HCT116 (cell line): ENCODE measurements at regions not wholly inside any gene's neighbourhood (a gene's known extent, or its start where the extent isn't known, plus 50 kb on each side); places are given as distances from the start of the nearest gene placed in this dataset.

ENCODE experiments used
- POLR2A ChIP-seq: IDR thresholded peaks from 2 replicates; pipeline ENCODE4 v1.7.0; 2011; ENCODE audit warnings: borderline replicate concordance; ENCODE audit not compliant: insufficient read depth, insufficient read length; ENCODE audit errors: extremely low read depth
- TF ChIP-seq, protein P1 (sequence below), 3 experiments: fragments of 200-600 bp in 1 of 3; sonication (generic) in 1 of 3; IDR thresholded peaks in 2 of 3; conservative IDR thresholded peaks in 1 of 3; 2 replicates each; pipeline ENCODE4 v1.5.1; 2012 to 2017; ENCODE audit warnings: low read depth in 2 of 3, low read length in 2 of 3, antibody characterized with exemption in 1 of 3, borderline replicate concordance in 1 of 3, control low read depth in 1 of 3, mild to moderate bottlenecking in 1 of 3, mixed read lengths in 1 of 3, mixed run types in 1 of 3, moderate library complexity in 1 of 3; ENCODE audit not compliant: insufficient read depth in 1 of 3

DNA sequence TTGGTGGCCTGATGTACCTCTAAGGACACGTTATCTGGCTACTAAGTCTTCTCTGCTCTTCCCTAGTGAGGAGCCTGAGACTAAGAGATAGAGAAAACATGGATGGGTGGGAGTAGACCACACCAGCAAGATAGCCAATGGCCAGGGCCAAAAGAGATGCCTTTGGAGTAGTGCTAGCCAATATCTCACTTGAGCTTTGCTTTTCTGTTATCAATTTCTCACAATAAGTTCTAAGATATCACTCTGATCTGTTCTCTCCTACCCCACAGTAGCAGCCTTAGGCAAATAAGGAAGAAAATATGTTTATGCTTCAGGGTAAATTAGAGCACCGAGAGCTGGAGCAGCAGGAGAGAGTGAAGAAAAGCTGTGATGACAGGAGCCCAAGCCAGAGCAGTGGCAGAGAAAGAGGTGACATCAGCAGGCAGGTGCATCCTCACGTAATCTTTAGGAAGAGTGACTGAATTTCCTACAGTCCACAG lies 343.9 kb upstream of the NOCT start:
- TF ChIP-seq, protein P1, sequence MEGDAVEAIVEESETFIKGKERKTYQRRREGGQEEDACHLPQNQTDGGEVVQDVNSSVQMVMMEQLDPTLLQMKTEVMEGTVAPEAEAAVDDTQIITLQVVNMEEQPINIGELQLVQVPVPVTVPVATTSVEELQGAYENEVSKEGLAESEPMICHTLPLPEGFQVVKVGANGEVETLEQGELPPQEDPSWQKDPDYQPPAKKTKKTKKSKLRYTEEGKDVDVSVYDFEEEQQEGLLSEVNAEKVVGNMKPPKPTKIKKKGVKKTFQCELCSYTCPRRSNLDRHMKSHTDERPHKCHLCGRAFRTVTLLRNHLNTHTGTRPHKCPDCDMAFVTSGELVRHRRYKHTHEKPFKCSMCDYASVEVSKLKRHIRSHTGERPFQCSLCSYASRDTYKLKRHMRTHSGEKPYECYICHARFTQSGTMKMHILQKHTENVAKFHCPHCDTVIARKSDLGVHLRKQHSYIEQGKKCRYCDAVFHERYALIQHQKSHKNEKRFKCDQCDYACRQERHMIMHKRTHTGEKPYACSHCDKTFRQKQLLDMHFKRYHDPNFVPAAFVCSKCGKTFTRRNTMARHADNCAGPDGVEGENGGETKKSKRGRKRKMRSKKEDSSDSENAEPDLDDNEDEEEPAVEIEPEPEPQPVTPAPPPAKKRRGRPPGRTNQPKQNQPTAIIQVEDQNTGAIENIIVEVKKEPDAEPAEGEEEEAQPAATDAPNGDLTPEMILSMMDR (IDR thresholded peaks at IDR 0.05 in 2 of 3, conservative IDR thresholded peaks at IDR 0.05 in 1 of 3; ENCODE audit: borderline replicate concordance in 1 of 3, insufficient read depth in 1 of 3, low read depth in 2 of 3, low read length in 2 of 3), result no peak
- TF ChIP-seq POLR2A, result no peak
